ENCODE measurements at regions not wholly inside any gene's neighbourhood (a gene's known extent, or its start where the extent isn't known, plus 50 kb on each side); places are given as distances from the start of the nearest gene placed in this dataset.

DNA sequence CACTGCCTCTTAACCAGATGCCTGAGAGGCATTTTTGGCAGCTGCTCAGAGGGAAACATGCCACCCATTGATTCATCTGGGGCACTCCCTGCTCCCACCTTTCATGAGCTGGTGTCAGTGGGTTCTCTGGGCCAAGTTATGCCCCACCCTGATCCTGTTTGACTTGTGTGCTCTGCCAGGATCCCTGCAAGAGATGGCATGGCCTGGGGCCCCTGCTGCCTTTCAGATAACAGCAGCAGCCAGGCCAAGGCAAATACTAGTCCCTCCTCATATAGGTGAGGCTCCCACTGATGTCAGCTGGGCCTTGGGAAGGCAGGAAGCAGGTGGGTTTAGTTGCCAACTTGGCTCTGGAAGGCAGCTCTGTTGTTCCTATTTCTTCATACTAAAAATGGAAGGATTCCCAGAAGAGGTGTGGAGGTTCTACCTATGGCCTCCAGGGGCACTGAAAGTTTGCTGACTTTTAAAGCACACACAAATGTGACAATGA is 192.9 kb upstream of the RBPJ start:
- Histone ChIP-seq H3K9me3 (ENCODE audit: insufficient read depth, low read depth, low read length) (no peaks in the 10 kb centered on the region), H2AK5ac (ENCODE audit: low read length) (no peak overlapping the region), H3K23ac (ENCODE audit: low read length) (no peak overlapping the region), H3K27ac (ENCODE audit: low read depth, low read length) (no peak overlapping the region), H3K79me2 (ENCODE audit: control insufficient read depth, insufficient read depth, low read length, poor library complexity) (no peaks in the 10 kb centered on the region), H2AFZ (ENCODE audit: insufficient read depth, low read length, poor library complexity) (no peak overlapping the region), H4K8ac (ENCODE audit: low read depth, low read length) (no peak overlapping the region), H2BK120ac (ENCODE audit: insufficient read depth, low read length, poor library complexity) (no peak overlapping the region), H3K9ac (ENCODE audit: low read length) (no peak overlapping the region), H2BK12ac (ENCODE audit: low read length) (no peak overlapping the region), H3K14ac (ENCODE audit: low read length) (no peak overlapping the region), H3K27me3 (ENCODE audit: insufficient read depth, low read length) (no peaks in the 10 kb centered on the region), H3K4me3 (ENCODE audit: low read depth, low read length) (no peak overlapping the region), H4K12ac (ENCODE audit: low read depth, low read length) (no peak overlapping the region), H3K4ac (ENCODE audit: low read depth, low read length) (no peak overlapping the region), H3K4me1 (ENCODE audit: control insufficient read depth in 1 of 2, insufficient read depth in 2 of 2, low read length in 2 of 2) (no peaks in the 10 kb centered on the region), H3K79me1 (ENCODE audit: low read length) (no peaks in the 10 kb centered on the region), H3K4me2 (ENCODE audit: low read length) (no peak overlapping the region), H2BK5ac (ENCODE audit: low read depth, low read length, poor library complexity) (no peak overlapping the region), H3K18ac (ENCODE audit: low read length) (no peak overlapping the region), H4K91ac (ENCODE audit: low read depth, low read length) (no peak overlapping the region), H3K36me3 (ENCODE audit: control insufficient read depth in 1 of 2, insufficient read depth in 2 of 2, low read length in 2 of 2) (no peaks in the 10 kb centered on the region)
- no peak for DNase-seq

DNA sequence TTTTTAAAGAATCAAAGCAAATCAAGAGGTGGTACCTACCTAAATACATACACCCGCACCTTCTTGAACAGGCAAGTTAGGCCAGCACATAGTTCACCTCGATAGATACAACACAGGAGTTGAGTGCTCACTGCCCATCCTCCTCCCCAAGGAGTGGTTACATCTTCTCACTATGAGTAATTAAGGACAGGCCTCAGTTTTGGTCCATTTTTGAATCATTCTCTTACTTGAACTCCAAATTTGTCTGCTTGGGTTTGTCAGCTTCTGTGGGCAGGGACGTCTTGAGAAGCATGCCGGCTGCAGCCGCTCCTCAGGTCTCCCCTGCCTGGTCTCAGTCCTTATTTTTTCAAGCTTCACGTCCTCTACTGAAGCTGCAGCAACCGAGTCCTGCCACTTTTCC is 190.6 kb upstream of the RBPJ start:
- Histone ChIP-seq H2BK120ac (ENCODE audit: insufficient read depth, low read length, poor library complexity) (no peak overlapping the region), H3K14ac (ENCODE audit: low read length) (no peak overlapping the region), H3K4ac (ENCODE audit: low read depth, low read length) (no peak overlapping the region), H3K4me2 (ENCODE audit: low read length) (no peak overlapping the region), H3K27me3 (ENCODE audit: insufficient read depth, low read length) (no peaks in the 10 kb centered on the region), H3K4me1 (ENCODE audit: control insufficient read depth in 1 of 2, insufficient read depth in 2 of 2, low read length in 2 of 2) (no peaks in the 10 kb centered on the region), H3K79me2 (ENCODE audit: control insufficient read depth, insufficient read depth, low read length, poor library complexity) (no peaks in the 10 kb centered on the region), H2AK5ac (ENCODE audit: low read length) (no peak overlapping the region), H3K9me3 (ENCODE audit: insufficient read depth, low read depth, low read length) (no peaks in the 10 kb centered on the region), H3K27ac (ENCODE audit: low read depth, low read length) (no peak overlapping the region), H3K9ac (ENCODE audit: low read length) (no peak overlapping the region), H3K4me3 (ENCODE audit: low read depth, low read length) (no peak overlapping the region), H3K79me1 (ENCODE audit: low read length) (no peaks in the 10 kb centered on the region), H2AFZ (ENCODE audit: insufficient read depth, low read length, poor library complexity) (no peak overlapping the region), H4K12ac (ENCODE audit: low read depth, low read length) (no peak overlapping the region), H3K36me3 (ENCODE audit: control insufficient read depth in 1 of 2, insufficient read depth in 2 of 2, low read length in 2 of 2) (no peaks in the 10 kb centered on the region), H3K23ac (ENCODE audit: low read length) (no peak overlapping the region), H4K91ac (ENCODE audit: low read depth, low read length) (no peak overlapping the region), H2BK12ac (ENCODE audit: low read length) (no peak overlapping the region), H3K18ac (ENCODE audit: low read length) (no peak overlapping the region), H4K8ac (ENCODE audit: low read depth, low read length) (no peak overlapping the region), H2BK5ac (ENCODE audit: low read depth, low read length, poor library complexity) (no peak overlapping the region)
- DNase-seq: no peak
- WGBS (ENCODE audit: extremely low coverage, insufficient coverage, insufficient read length): no CpG with 5 or more reads among the region's 7 CpGs

DNA sequence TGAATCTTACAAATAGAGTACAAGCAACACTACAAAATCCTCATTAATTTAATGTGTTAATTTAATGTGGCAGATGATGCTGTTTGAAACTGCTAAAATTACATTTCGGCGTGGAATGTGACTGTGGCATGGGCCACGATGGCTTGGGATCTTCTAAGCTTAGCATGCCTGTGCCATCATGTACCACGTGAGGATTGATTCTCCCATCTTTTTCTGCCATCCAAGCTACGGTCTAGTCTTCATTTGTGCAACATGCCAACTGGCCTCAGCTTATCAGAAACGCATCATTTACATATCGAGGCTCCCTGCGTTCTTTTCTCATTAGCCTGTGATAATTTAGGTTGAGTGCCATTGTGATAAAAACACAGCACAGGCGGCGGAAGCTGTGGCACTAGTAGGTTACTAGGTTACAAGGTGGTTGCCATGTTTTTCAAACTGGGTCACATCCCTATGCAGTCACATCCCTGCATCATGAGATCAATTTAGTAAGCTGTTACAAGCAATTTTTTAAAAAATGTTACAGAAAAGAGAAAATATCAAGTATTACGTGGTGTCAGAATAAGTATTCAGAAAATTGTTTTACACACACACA is 189.9 kb upstream of the RBPJ start:
- Histone ChIP-seq H3K9ac (ENCODE audit: low read length) (no peak overlapping the region), H3K27ac (ENCODE audit: low read depth, low read length) (no peak overlapping the region), H4K12ac (ENCODE audit: low read depth, low read length) (no peak overlapping the region), H3K18ac (ENCODE audit: low read length) (no peak overlapping the region), H2BK12ac (ENCODE audit: low read length) (no peak overlapping the region), H3K4me1 (ENCODE audit: control insufficient read depth in 1 of 2, insufficient read depth in 2 of 2, low read length in 2 of 2) (no peaks in the 10 kb centered on the region), H3K79me1 (ENCODE audit: low read length) (no peaks in the 10 kb centered on the region), H2BK5ac (ENCODE audit: low read depth, low read length, poor library complexity) (no peak overlapping the region), H3K4ac (ENCODE audit: low read depth, low read length) (no peak overlapping the region), H2AK5ac (ENCODE audit: low read length) (no peak overlapping the region), H4K8ac (ENCODE audit: low read depth, low read length) (no peak overlapping the region), H3K27me3 (ENCODE audit: insufficient read depth, low read length) (no peaks in the 10 kb centered on the region), H3K4me2 (ENCODE audit: low read length) (no peak overlapping the region), H3K4me3 (ENCODE audit: low read depth, low read length) (no peak overlapping the region), H2BK120ac (ENCODE audit: insufficient read depth, low read length, poor library complexity) (no peak overlapping the region), H3K36me3 (ENCODE audit: control insufficient read depth in 1 of 2, insufficient read depth in 2 of 2, low read length in 2 of 2) (no peaks in the 10 kb centered on the region), H3K14ac (ENCODE audit: low read length) (no peak overlapping the region), H3K9me3 (ENCODE audit: insufficient read depth, low read depth, low read length) (no peaks in the 10 kb centered on the region), H3K23ac (ENCODE audit: low read length) (no peak overlapping the region), H2AFZ (ENCODE audit: insufficient read depth, low read length, poor library complexity) (no peak overlapping the region), H3K79me2 (ENCODE audit: control insufficient read depth, insufficient read depth, low read length, poor library complexity) (no peaks in the 10 kb centered on the region), H4K91ac (ENCODE audit: low read depth, low read length) (no peak overlapping the region)
- no CpG with 5 or more reads among the region's 11 CpGs for WGBS (ENCODE audit: extremely low coverage, insufficient coverage, insufficient read length)
- DNase-seq: no peak

DNA sequence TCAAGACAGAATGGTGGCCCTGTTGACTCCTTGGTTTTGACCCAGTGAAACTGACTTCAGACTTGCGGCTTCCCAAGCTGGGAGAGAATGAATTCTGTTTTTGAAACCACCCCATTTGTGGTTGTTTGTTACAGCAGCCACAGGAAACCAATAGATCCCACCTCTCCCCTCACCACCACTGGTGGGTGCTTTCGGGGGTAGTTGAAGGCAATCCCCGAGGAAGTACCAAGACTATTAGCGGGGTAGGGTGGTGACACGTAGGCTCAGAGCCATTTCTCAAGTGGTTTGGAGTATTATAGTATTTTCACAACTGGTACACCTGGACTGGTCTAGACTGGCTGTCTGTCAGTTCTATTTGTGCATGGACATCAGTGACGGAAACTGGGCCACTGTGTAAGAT is 189.1 kb upstream of the RBPJ start:
- no peak overlapping the region for H4K8ac ChIP-seq (ENCODE audit: low read depth, low read length)
- H3K36me3 ChIP-seq (ENCODE audit: control insufficient read depth in 1 of 2, insufficient read depth in 2 of 2, low read length in 2 of 2): no peaks in the 10 kb centered on the region
- H3K4me3 ChIP-seq (ENCODE audit: low read depth, low read length): no peak overlapping the region
- no peak for DNase-seq
- no peak overlapping the region for H4K12ac ChIP-seq (ENCODE audit: low read depth, low read length)
- no peak overlapping the region for H2BK5ac ChIP-seq (ENCODE audit: low read depth, low read length, poor library complexity)
- no peak overlapping the region for H2BK120ac ChIP-seq (ENCODE audit: insufficient read depth, low read length, poor library complexity)
- no peak overlapping the region for H3K18ac ChIP-seq (ENCODE audit: low read length)
- H4K91ac ChIP-seq (ENCODE audit: low read depth, low read length): no peak overlapping the region
- no peak overlapping the region for H3K4ac ChIP-seq (ENCODE audit: low read depth, low read length)
- no peak overlapping the region for H3K4me2 ChIP-seq (ENCODE audit: low read length)
- H3K9me3 ChIP-seq (ENCODE audit: insufficient read depth, low read depth, low read length): no peaks in the 10 kb centered on the region
- no peaks in the 10 kb centered on the region for H3K79me2 ChIP-seq (ENCODE audit: control insufficient read depth, insufficient read depth, low read length, poor library complexity)
- no peaks in the 10 kb centered on the region for H3K4me1 ChIP-seq (ENCODE audit: control insufficient read depth in 1 of 2, insufficient read depth in 2 of 2, low read length in 2 of 2)
- no peak overlapping the region for H3K14ac ChIP-seq (ENCODE audit: low read length)
- no peaks in the 10 kb centered on the region for H3K27me3 ChIP-seq (ENCODE audit: insufficient read depth, low read length)
- H3K79me1 ChIP-seq (ENCODE audit: low read length): no peaks in the 10 kb centered on the region
- H3K27ac ChIP-seq (ENCODE audit: low read depth, low read length): no peak overlapping the region
- H3K23ac ChIP-seq (ENCODE audit: low read length): no peak overlapping the region
- WGBS (ENCODE audit: extremely low coverage, insufficient coverage, insufficient read length): no CpG with 5 or more reads among the region's 6 CpGs
- no peak overlapping the region for H2AK5ac ChIP-seq (ENCODE audit: low read length)
- H2BK12ac ChIP-seq (ENCODE audit: low read length): no peak overlapping the region
- H3K9ac ChIP-seq (ENCODE audit: low read length): no peak overlapping the region
- no peak overlapping the region for H2AFZ ChIP-seq (ENCODE audit: insufficient read depth, low read length, poor library complexity)
